Muscle of arm (tissue), 1 donor: ENCODE measurements at regions not wholly inside any gene's neighbourhood (a gene's known extent, or its start where the extent isn't known, plus 50 kb on each side); places are given as distances from the start of the nearest gene placed in this dataset.
A peak's percentile ranks its signal among the peaks of the same experiment; 100 is the strongest.
"Not testable (repeated sequence)": the region's sequence is repeated elsewhere in the genome, so short reads cannot be mapped to it uniquely, and the experiment has no call there.

Experiments used
- DNase-seq: peaks from one replicate; pipeline ENCODE4 v3.0.0-alpha.2; 2013

GRCh38 chr13:58369936-58370335, 738.4 kb downstream of the PCDH17 start:
- no peak for DNase-seq

- DNase-seq = no peak
Measured at GRCh38 chr13:58376349-58376748, 744.8 kb downstream of the PCDH17 start.

- DNase-seq = no peak
Measured at GRCh38 chr13:58376775-58377174, 745.2 kb downstream of the PCDH17 start.

DNA sequence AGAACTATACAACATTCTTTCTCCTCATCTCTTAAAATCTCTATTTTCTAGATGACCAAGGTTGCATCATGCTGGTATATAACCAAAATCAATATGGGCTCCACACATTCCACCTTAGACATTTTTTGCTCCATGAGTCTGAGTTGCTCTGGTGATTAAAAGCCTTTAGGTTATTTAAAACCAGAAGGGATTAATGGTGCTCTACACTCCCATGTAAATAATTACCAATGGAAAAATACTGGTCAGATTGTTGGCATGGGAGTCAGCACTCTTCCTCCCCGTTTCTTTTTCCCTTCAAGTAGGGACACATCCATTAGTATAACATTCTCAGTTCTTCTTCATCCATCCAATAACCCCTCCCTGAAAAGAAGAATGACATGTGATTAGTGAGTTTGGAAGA, 747.7 kb downstream of the PCDH17 start:
- no peak for DNase-seq

- DNase-seq = not testable (repeated sequence)
Measured at GRCh38 chr13:58385336-58385735, 753.8 kb downstream of the PCDH17 start.

- DNase-seq = no peak
Measured at GRCh38 chr13:58397596-58398387, 766.2 kb downstream of the PCDH17 start.

- no peak for DNase-seq
Measured at GRCh38 chr13:58399263-58399662, 767.7 kb downstream of the PCDH17 start.

- no peak for DNase-seq
Measured at GRCh38 chr13:58406545-58406944, 775.0 kb downstream of the PCDH17 start.

DNA sequence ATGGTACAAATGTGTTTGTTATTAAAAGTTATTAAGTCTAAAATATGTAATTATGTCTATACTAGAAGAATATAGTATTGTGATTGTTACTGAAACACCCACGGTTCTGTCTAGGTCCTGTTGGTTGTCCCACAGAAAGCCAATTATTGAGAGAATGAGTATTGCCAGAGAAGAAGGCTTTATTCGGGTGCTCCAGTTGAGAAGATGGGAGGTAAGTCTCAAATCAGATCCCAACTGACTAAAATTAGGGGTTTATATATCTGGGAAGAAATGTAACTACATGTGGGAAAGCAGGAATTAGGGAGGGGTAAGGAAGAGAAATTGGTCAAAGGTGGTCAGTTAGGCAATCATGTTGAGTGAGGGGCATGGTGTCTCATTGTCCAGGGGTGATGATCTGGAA, 798.4 kb downstream of the PCDH17 start:
- DNase-seq = no peak

DNA sequence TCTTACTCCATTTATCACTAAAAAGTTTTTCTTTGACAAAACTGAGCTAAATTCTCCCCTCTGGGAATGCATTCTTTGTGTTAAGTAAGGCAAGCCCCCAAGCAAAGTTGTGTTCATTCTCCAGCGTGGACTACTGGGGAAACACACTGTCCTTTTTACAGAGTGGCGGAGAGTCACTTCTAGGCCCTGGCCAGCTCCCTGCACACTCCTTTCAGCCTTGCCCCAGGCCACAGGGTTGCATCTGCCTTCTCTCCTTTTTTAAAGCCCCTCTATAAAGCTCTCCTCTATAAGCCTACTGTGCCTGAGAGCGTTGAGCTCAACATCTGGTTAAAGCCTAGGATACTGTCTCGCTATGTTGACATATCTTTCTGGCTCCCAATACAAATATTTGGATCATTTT, 803.4 kb downstream of the PCDH17 start:
- no peak for DNase-seq

GRCh38 chr13:58437427-58437826, 805.9 kb downstream of the PCDH17 start:
- DNase-seq = no peak

DNA sequence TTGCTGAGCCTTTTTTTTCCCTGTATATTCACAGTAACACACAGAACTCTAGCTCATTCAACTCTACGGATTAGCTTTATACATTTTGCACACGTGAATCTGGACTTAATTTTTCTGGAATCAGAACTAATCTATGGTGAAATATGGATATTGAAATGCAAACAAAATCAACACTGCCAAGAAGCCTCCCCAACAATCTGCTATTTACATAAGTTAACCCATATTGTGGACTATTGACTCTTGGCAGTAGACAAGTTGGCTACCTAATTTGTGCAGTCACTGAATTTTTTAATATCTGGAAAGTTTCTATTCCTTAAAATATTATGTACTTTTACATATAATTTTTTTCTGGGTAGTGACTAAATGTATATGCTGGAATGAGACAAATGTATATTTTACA, 815.4 kb downstream of the PCDH17 start:
- DNase-seq = no peak

DNA sequence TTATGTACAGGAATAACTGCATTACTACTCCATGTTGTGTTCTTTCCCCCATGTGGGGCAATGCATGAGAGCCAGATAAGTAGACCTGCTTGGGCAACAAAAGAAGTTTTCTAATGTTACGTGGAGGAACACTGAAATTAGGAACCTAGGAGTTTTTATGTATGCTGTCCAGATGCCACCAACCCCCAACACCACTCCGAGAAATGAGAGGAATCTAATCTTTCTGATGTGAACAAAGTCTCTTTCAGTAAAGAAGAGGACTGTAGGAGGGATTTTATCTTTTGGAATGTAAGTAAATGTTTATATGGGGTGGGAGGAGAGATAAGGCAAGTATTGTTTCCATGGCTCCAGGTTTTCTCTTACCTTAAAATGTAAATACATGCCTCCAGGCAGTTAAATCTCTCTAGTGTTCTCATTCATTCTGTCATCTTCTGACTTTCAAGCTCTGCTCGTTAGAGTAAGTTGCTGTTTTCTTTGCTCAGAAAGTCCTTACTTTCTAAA, 820.6 kb downstream of the PCDH17 start:
- DNase-seq = no peak

GRCh38 chr13:58455094-58455493, 823.5 kb downstream of the PCDH17 start:
- no peak for DNase-seq

GRCh38 chr13:58461217-58461616, 829.7 kb downstream of the PCDH17 start:
- no peak for DNase-seq

GRCh38 chr13:58463841-58464240, 832.3 kb downstream of the PCDH17 start:
- no peak for DNase-seq

GRCh38 chr13:58467176-58467575, 835.6 kb downstream of the PCDH17 start:
- DNase-seq = no peak

DNA sequence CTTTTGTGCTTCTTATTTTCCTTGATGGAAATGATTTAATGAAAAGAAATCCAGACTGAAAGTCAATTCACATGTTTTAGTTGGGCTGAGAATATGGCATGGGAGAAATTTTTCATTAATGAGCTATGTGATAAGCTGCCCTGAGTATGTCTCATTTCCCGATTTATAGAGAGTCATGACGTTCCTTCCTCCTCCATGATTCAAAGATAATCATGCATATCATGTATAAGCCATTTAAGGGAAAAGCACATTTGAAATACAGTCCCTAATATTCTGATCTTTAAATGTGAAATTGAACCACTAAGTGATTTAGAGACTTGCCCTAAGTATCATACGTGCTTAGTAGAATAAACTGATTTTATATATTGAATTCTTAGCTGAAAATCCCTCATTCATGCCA, 840.9 kb downstream of the PCDH17 start:
- DNase-seq = no peak

GRCh38 chr13:58474581-58474980, 843.0 kb downstream of the PCDH17 start:
- DNase-seq = no peak

DNA sequence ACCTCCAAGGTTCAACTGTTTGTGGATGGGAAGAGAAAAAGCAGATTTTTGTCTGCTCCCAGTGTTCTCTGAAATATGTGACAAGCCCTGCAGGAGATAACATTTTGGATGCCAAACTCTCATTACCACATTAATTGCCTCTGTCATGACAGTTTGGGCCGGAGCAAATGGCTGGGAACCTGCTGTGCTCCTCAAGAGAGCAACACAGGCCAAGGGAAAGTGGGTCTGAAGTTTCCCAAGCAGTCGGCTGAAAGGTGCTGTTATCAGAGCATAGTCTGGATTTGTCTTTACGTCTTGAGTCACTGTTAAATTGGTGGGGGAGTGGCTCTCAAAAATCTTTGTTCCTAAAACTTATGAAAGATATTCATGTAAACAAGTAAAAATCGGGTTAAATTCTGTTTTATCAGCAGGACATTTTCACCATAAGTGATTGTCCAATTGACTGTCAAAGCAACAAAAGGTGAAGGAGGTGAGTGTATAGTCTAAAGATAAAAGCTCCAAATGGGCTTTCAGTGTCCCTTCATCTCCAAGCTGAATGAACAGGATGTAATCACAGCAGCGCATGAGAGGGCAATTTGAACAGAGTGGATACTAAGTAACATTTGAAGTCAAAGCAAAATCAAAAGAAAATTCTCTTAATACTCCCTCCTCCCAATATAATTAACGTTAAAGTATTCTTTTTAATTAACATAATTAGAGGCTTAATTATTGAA, 844.8 kb downstream of the PCDH17 start:
- no peak for DNase-seq

DNA sequence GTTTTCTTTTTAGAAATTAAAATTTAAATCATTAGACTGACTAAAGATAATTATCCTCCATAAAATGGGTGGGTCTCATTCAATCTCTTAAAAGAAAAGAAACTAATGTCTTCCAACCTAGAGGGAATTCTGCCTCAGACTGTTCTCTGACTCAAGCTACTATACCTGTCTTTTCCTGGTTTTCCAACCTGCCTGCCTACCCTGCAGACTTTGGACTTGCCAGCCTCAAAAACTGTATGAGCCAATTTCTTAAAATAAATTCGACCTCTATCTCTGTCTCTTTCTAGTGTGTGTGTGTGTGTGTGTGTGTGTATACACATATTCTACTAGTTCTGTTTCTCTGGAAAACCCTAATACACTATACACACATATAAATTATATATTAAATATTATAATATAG, 847.3 kb downstream of the PCDH17 start:
- DNase-seq = no peak

GRCh38 chr13:58480061-58480460, 848.5 kb downstream of the PCDH17 start:
- peak; percentile 19 for DNase-seq

DNA sequence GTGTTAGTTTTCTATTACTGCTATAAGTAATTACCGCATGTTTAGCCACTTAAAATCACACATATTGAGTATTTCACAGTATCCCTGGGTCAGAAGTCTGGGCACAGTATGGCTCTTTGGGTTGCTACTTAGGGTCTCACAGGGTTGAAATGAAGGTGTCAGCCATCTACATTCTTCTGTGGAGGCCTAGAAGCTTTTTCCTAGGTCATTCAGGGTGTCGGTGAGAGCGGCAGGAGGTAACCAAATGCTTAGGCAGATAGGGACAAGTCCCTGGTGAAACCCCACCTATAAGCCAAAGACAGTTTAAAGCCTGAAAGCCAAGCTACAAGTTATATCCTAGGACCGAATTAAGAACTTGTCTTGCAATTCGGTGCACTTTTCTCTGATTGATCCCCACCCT, 856.7 kb downstream of the PCDH17 start:
- DNase-seq = no peak
